Keratinocyte (primary cell): ENCODE measurements at regions not wholly inside any gene's neighbourhood (a gene's known extent, or its start where the extent isn't known, plus 50 kb on each side); places are given as distances from the start of the nearest gene placed in this dataset.

Experiments
- DNase-seq: peaks from one replicate; pipeline ENCODE4 v3.0.0-alpha.2; 2011; ENCODE audit warnings: low read depth, missing footprints, low spot score
- FAIRE-seq: peaks from 2 replicates; lab custom pipeline; 2011; peaks lifted over from hg19 to GRCh38; lab: Jason Lieb, UNC
- H2AFZ ChIP-seq: 2 replicates; pipeline ENCODE4 v1.6.0; 2012; ENCODE audit warnings: low read length, control low read depth, inconsistent platforms; ENCODE audit not compliant: control insufficient read depth
- H3K27ac ChIP-seq: 2 replicates; pipeline ENCODE4 v1.5.1; 2011; ENCODE audit warnings: low read length; ENCODE audit not compliant: control insufficient read depth, insufficient read depth
- H3K27me3 ChIP-seq: 3 replicates; pipeline ENCODE4 v1.6.0; 2011; ENCODE audit warnings: low read length; ENCODE audit not compliant: control insufficient read depth, insufficient read depth; ENCODE audit errors: extremely low read depth
- H3K36me3 ChIP-seq, 2 experiments: 2 replicates in 1 of 2; 3 replicates in 1 of 2; pipeline ENCODE4 v1.5.1; 2011; ENCODE audit warnings: low read length in 2 of 2, mild to moderate bottlenecking in 1 of 2; ENCODE audit not compliant: control insufficient read depth in 2 of 2, insufficient read depth in 2 of 2; ENCODE audit errors: extremely low read depth in 1 of 2
- H3K4me1 ChIP-seq: 3 replicates; pipeline ENCODE4 v1.5.1; 2011; ENCODE audit warnings: low read length; ENCODE audit not compliant: control insufficient read depth, insufficient read depth; ENCODE audit errors: extremely low read depth
- H3K4me2 ChIP-seq: 3 replicates; pipeline ENCODE4 v1.6.0; 2011; ENCODE audit warnings: low read depth, low read length; ENCODE audit not compliant: control insufficient read depth, insufficient read depth; ENCODE audit errors: extremely low read depth
- H3K4me3 ChIP-seq, 3 experiments: fragments of 200-600 bp in 1 of 3; sonication (generic) in 1 of 3; 2 replicates in 2 of 3; 3 replicates in 1 of 3; pipeline ENCODE4 v1.5.1; 2011 to 2016; ENCODE audit warnings: low read length in 3 of 3, mild to moderate bottlenecking in 3 of 3, control low read depth in 2 of 3, inconsistent platforms in 1 of 3, low read depth in 1 of 3, mixed read lengths in 1 of 3, mixed run types in 1 of 3, moderate library complexity in 1 of 3; ENCODE audit not compliant: control insufficient read depth in 2 of 3, insufficient read depth in 2 of 3; ENCODE audit errors: extremely low read depth in 1 of 3
- H3K79me2 ChIP-seq: 2 replicates; pipeline ENCODE4 v1.6.0; 2012; ENCODE audit warnings: low read length; ENCODE audit not compliant: control insufficient read depth, insufficient read depth
- H3K9ac ChIP-seq: 3 replicates; pipeline ENCODE4 v1.6.0; 2011; ENCODE audit warnings: low read length; ENCODE audit not compliant: control insufficient read depth, insufficient read depth; ENCODE audit errors: extremely low read depth
- H3K9me1 ChIP-seq: 3 replicates; pipeline ENCODE4 v1.6.0; 2011; ENCODE audit warnings: low read length; ENCODE audit not compliant: control insufficient read depth, insufficient read depth; ENCODE audit errors: extremely low read depth
- H3K9me3 ChIP-seq: 2 replicates; pipeline ENCODE4 v1.5.1; 2012; ENCODE audit warnings: low read depth, low read length; ENCODE audit not compliant: control insufficient read depth
- H4K20me1 ChIP-seq: 3 replicates; pipeline ENCODE4 v1.6.0; 2011; ENCODE audit warnings: low read length; ENCODE audit not compliant: control insufficient read depth, insufficient read depth; ENCODE audit errors: extremely low read depth
- CTCF ChIP-seq, 3 experiments: IDR thresholded peaks in 1 of 3; conservative IDR thresholded peaks in 1 of 3; optimal IDR thresholded peaks in 1 of 3; 2 replicates in 2 of 3; 3 replicates in 1 of 3; pipeline versions ENCODE3 to v1.5.1; 2011; ENCODE audit warnings: low read length in 3 of 3, mild to moderate bottlenecking in 3 of 3, moderate library complexity in 2 of 3, control low read depth in 1 of 3, inconsistent platforms in 1 of 3; ENCODE audit not compliant: insufficient read depth in 2 of 3; ENCODE audit errors: extremely low read depth in 1 of 3
- EZH2 ChIP-seq: IDR thresholded peaks from one replicate; pipeline ENCODE4 v1.6.1; 2012; ENCODE audit warnings: inconsistent platforms, mild to moderate bottlenecking, low read length, moderate library complexity
- dilution Hi-C: fragments of 300-500 bp; cut with MboI; formaldehyde crosslinking; loops from one replicate; pipeline ENCODE4 v1.7.0; 2020; ENCODE audit warnings: low sequenced_read_pairs; ENCODE audit not compliant: extremely low pct_ligation_motif_present

- FAIRE-seq: peak; percentile 64
- TF ChIP-seq EZH2 (no peak), CTCF (optimal IDR thresholded peaks at IDR 0.05 in 1 of 3, IDR thresholded peaks at IDR 0.05 in 1 of 3, conservative IDR thresholded peaks at IDR 0.05 in 1 of 3; ENCODE audit: extremely low read depth in 1 of 3, insufficient read depth in 2 of 3, low read length in 3 of 3) (no peak)
- no peaks in the 10 kb centered on the region for H4K20me1 ChIP-seq
- H3K9me3 ChIP-seq: no peaks in the 10 kb centered on the region
- no peak for DNase-seq
- no peak overlapping the region for H3K4me2 ChIP-seq
- no peak overlapping the region for H2AFZ ChIP-seq
- no peaks in the 10 kb centered on the region for H3K79me2 ChIP-seq
- no peaks in the 10 kb centered on the region for H3K36me3 ChIP-seq
- H3K4me1 ChIP-seq: peaks cover 14% of the 10 kb centered on the region
- H3K27me3 ChIP-seq: no peaks in the 10 kb centered on the region
- no peaks in the 10 kb centered on the region for H3K9me1 ChIP-seq
- no peak overlapping the region for H3K27ac ChIP-seq
- dilution Hi-C loops: no loop called here
- no peak overlapping the region for H3K9ac ChIP-seq
- H3K4me3 ChIP-seq: no peak overlapping the region
These were observed 151.1 kb downstream of the NUAK1 start for GRCh38 chr12:105987685-105988035.

DNA sequence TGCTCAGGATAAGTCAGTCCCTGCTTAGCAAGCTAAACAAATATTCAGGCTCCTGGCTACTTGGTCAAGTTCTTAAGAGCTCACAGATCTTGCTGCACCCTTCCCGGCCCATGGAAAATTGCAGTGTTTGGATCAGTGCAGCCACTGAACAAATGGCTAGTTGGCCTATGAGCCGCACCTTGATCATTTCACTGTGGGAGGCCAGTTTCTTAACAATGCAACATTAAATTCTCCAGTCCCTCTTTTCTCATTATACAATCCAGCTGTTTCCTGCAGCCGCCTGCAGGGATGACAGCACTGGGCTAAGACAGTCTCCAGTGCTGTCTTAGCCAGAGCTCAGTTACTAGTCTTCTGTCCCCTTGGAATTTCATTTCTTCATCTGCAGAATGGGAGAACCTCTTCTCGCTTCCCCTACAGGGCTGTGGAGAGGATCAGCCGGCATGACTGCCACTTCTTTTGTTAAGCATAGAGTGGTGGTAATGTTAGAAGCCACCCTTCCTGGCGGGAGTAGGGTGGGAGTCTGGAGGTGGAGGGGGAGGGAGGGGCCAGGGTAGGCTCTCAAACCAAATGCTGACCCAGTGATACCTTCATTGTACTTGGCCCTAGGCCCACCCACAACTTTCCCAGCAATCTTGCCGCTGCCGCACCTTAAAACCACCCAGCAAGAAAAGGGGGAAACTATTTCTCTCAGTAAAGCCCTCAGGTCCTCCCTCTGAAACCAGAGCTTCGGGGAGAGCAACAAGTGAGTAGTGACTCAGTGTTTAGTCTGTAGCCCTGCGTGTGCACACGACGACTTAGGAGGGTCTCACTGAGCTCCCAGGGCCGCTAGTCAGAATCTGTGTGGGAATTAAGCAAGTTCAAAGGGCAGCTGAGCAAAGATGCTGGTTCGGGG lies 145.7 kb downstream of the NUAK1 start:
- FAIRE-seq (no peak), DNase-seq (no peak)
- Histone ChIP-seq H4K20me1 (no peaks in the 10 kb centered on the region), H3K27me3 (no peaks in the 10 kb centered on the region), H3K4me2 (no peak overlapping the region), H3K9me3 (no peaks in the 10 kb centered on the region), H3K79me2 (no peaks in the 10 kb centered on the region), H3K9me1 (no peaks in the 10 kb centered on the region), H3K4me1 (no peaks in the 10 kb centered on the region), H3K36me3 (no peaks in the 10 kb centered on the region), H3K4me3 (no peak overlapping the region), H3K9ac (no peak overlapping the region), H2AFZ (no peak overlapping the region), H3K27ac (no peak overlapping the region)
- TF ChIP-seq CTCF (optimal IDR thresholded peaks at IDR 0.05 in 1 of 3, IDR thresholded peaks at IDR 0.05 in 1 of 3, conservative IDR thresholded peaks at IDR 0.05 in 1 of 3; ENCODE audit: extremely low read depth in 1 of 3, insufficient read depth in 2 of 3, low read length in 3 of 3): no peak
- TF ChIP-seq EZH2: no peak
- dilution Hi-C loops: no loop called here
